ENCODE measurements at regions not wholly inside any gene's neighbourhood (a gene's known extent, or its start where the extent isn't known, plus 50 kb on each side); places are given as distances from the start of the nearest gene placed in this dataset.

GRCh38 chr6:168815229-168815628 is 374.2 kb downstream of the SMOC2 start:
- no TSS peak for BruUV-seq (replicated peaks)
- Mint-ChIP-seq H3K9me3 (ENCODE audit: unreplicated experiment) (peaks cover 7% of the 10 kb centered on the region), H3K27me3 (ENCODE audit: insufficient read depth, unreplicated experiment) (peaks cover 48% of the 10 kb centered on the region), H3K27ac (ENCODE audit: low read depth, unreplicated experiment) (no peak overlapping the region), H3K4me3 (ENCODE audit: unreplicated experiment) (no peak overlapping the region), H3K36me3 (ENCODE audit: insufficient read depth, unreplicated experiment) (no peaks in the 10 kb centered on the region), H3K4me1 (ENCODE audit: insufficient read depth, unreplicated experiment) (peaks cover 5% of the 10 kb centered on the region)
- intact Hi-C loops (cut with micrococcal nuclease): no loop called here
- DNase-seq (ENCODE audit: unreplicated experiment): peak; percentile 25
- ChIA-PET POLR2A (no interaction called here), CTCF (interaction anchor here (0.5 to 0.6 kb wide), 2 partner anchors 13 to 448 kb away, joined by 3 read pairs; no protein-coding TSS in a partner anchor)
- peak; percentile 29 for TF ChIP-seq CTCF (IDR thresholded peaks at IDR 0.05; ENCODE audit: unreplicated experiment)

- CTCF ChIA-PET: interaction anchor here (1.7 kb wide), 1 partner anchor 97 kb away, joined by 4 read pairs; no protein-coding TSS in a partner anchor
- TF ChIP-seq CTCF (IDR thresholded peaks at IDR 0.05; ENCODE audit: unreplicated experiment): no peak
- Mint-ChIP-seq H3K27ac (ENCODE audit: low read depth, unreplicated experiment) (no peak overlapping the region), H3K36me3 (ENCODE audit: insufficient read depth, unreplicated experiment) (no peaks in the 10 kb centered on the region), H3K4me1 (ENCODE audit: insufficient read depth, unreplicated experiment) (peaks cover 6% of the 10 kb centered on the region), H3K4me3 (ENCODE audit: unreplicated experiment) (no peak overlapping the region), H3K27me3 (ENCODE audit: insufficient read depth, unreplicated experiment) (peaks cover 34% of the 10 kb centered on the region), H3K9me3 (ENCODE audit: unreplicated experiment) (no peaks in the 10 kb centered on the region)
- POLR2A ChIA-PET: interaction anchor here (0.7 kb wide), 1 partner anchor 18 kb away, joined by 3 read pairs; no protein-coding TSS in a partner anchor
- DNase-seq (ENCODE audit: unreplicated experiment): no peak
- no TSS peak for BruUV-seq (replicated peaks)
- intact Hi-C loops (cut with micrococcal nuclease): no loop called here
Observed at GRCh38 chr6:168808232-168808631, 367.2 kb downstream of the SMOC2 start.

GRCh38 chr6:168804331-168804730 is 363.3 kb downstream of the SMOC2 start:
- H3K4me1 Mint-ChIP-seq (ENCODE audit: insufficient read depth, unreplicated experiment): peaks cover 6% of the 10 kb centered on the region
- POLR2A ChIA-PET: no interaction called here
- H3K27me3 Mint-ChIP-seq (ENCODE audit: insufficient read depth, unreplicated experiment): peaks cover 33% of the 10 kb centered on the region
- H3K4me3 Mint-ChIP-seq (ENCODE audit: unreplicated experiment): no peak overlapping the region
- H3K9me3 Mint-ChIP-seq (ENCODE audit: unreplicated experiment): no peaks in the 10 kb centered on the region
- CTCF ChIA-PET: interaction anchor here (0.6 to 0.9 kb wide), 3 partner anchors 194 to 896 kb away, joined by 3 read pairs; no protein-coding TSS in a partner anchor
- no peak overlapping the region for H3K27ac Mint-ChIP-seq (ENCODE audit: low read depth, unreplicated experiment)
- no peak for DNase-seq (ENCODE audit: unreplicated experiment)
- intact Hi-C loops (cut with micrococcal nuclease): no loop called here
- TF ChIP-seq CTCF (IDR thresholded peaks at IDR 0.05; ENCODE audit: unreplicated experiment): no peak
- BruUV-seq (replicated peaks): no TSS peak
- H3K36me3 Mint-ChIP-seq (ENCODE audit: insufficient read depth, unreplicated experiment): no peaks in the 10 kb centered on the region

- TF ChIP-seq CTCF (IDR thresholded peaks at IDR 0.05; ENCODE audit: unreplicated experiment): no peak
- no peaks in the 10 kb centered on the region for H3K36me3 Mint-ChIP-seq (ENCODE audit: insufficient read depth, unreplicated experiment)
- ChIA-PET POLR2A (interaction anchor here (1.0 kb wide), 1 partner anchor 9 kb away, joined by 3 read pairs; no protein-coding TSS in a partner anchor), CTCF (interaction anchor here (0.6 to 1.0 kb wide), 3 partner anchors 15 to 895 kb away, joined by 3 read pairs; no protein-coding TSS in a partner anchor)
- no peaks in the 10 kb centered on the region for H3K9me3 Mint-ChIP-seq (ENCODE audit: unreplicated experiment)
- H3K4me1 Mint-ChIP-seq (ENCODE audit: insufficient read depth, unreplicated experiment): peaks cover 6% of the 10 kb centered on the region
- no peak for DNase-seq (ENCODE audit: unreplicated experiment)
- no TSS peak for BruUV-seq (replicated peaks)
- H3K27ac Mint-ChIP-seq (ENCODE audit: low read depth, unreplicated experiment): no peak overlapping the region
- no peak overlapping the region for H3K4me3 Mint-ChIP-seq (ENCODE audit: unreplicated experiment)
- intact Hi-C loops (cut with micrococcal nuclease): no loop called here
- H3K27me3 Mint-ChIP-seq (ENCODE audit: insufficient read depth, unreplicated experiment): peaks cover 38% of the 10 kb centered on the region
Observed at GRCh38 chr6:168803874-168804273, 362.9 kb downstream of the SMOC2 start.

Measured in MCF 10A (cell line).